ENCODE measurements at regions not wholly inside any gene's neighbourhood (a gene's known extent, or its start where the extent isn't known, plus 50 kb on each side); places are given as distances from the start of the nearest gene placed in this dataset.

GRCh38 chr7:80971225-80971624 is 52.4 kb upstream of the SEMA3C start:
- TF ChIP-seq CBX8 (IDR thresholded peaks at IDR 0.05; ENCODE audit: borderline replicate concordance, low read depth, low read length), result no peak
- no peak for TF ChIP-seq RFX5 (IDR thresholded peaks at IDR 0.05; ENCODE audit: borderline replicate concordance, low read depth, low read length)
- no peak for TF ChIP-seq CREB1 (IDR thresholded peaks at IDR 0.05)
- TF ChIP-seq, protein P1, sequence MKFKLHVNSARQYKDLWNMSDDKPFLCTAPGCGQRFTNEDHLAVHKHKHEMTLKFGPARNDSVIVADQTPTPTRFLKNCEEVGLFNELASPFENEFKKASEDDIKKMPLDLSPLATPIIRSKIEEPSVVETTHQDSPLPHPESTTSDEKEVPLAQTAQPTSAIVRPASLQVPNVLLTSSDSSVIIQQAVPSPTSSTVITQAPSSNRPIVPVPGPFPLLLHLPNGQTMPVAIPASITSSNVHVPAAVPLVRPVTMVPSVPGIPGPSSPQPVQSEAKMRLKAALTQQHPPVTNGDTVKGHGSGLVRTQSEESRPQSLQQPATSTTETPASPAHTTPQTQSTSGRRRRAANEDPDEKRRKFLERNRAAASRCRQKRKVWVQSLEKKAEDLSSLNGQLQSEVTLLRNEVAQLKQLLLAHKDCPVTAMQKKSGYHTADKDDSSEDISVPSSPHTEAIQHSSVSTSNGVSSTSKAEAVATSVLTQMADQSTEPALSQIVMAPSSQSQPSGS (IDR thresholded peaks at IDR 0.05; ENCODE audit: low read length), result no peak
- no peak for TF ChIP-seq CTCF (IDR thresholded peaks at IDR 0.05; ENCODE audit: control extremely low read depth in 1 of 3, insufficient read depth in 1 of 3, low read depth in 1 of 3, low read length in 3 of 3)
- no peak for TF ChIP-seq CBX5 (IDR thresholded peaks at IDR 0.05; ENCODE audit: low read depth, low read length)
- no peak for TF ChIP-seq POLR2AphosphoS5 (IDR thresholded peaks at IDR 0.05; ENCODE audit: low read depth, low read length)
- TF ChIP-seq MAFK (IDR thresholded peaks at IDR 0.05; ENCODE audit: low read depth, low read length), result no peak
